GM12865 (cell line): ENCODE measurements at regions not wholly inside any gene's neighbourhood (a gene's known extent, or its start where the extent isn't known, plus 50 kb on each side); places are given as distances from the start of the nearest gene placed in this dataset.

Source experiments
- DNase-seq: peaks from one replicate; pipeline ENCODE4 v3.0.0; 2010; ENCODE audit warnings: low read depth
- H3K4me3 ChIP-seq: 2 replicates; pipeline ENCODE4 v1.5.1; 2011; ENCODE audit warnings: mild to moderate bottlenecking, low read depth, low read length, control low read depth
- TF ChIP-seq, protein P1 (sequence below): IDR thresholded peaks from 2 replicates; pipeline ENCODE4 v1.5.1; 2011; ENCODE audit warnings: low read length, control low read depth, low read depth, inconsistent platforms; ENCODE audit not compliant: insufficient read depth; ENCODE audit errors: missing control alignments

DNA sequence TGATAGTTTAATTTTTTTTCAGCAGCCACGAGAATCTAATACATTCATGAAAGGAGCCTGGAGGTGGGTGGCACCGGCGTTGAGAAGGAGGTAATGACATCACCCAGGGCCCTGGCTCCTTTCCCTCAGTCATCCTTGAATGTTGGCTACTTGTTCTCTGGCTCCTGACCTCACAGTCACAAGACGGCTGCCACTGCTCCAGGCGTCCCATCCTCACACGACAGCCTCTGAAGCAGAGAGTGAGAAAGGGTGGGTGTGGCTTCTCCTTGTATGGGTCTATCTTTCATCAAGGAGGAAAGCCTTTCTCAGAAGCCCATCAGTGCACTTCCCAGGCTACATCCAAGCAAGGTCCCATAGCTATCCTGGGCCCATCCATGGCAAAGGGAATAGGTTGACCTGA lies 207.6 kb upstream of the C14orf180 start:
- TF ChIP-seq, protein P1, sequence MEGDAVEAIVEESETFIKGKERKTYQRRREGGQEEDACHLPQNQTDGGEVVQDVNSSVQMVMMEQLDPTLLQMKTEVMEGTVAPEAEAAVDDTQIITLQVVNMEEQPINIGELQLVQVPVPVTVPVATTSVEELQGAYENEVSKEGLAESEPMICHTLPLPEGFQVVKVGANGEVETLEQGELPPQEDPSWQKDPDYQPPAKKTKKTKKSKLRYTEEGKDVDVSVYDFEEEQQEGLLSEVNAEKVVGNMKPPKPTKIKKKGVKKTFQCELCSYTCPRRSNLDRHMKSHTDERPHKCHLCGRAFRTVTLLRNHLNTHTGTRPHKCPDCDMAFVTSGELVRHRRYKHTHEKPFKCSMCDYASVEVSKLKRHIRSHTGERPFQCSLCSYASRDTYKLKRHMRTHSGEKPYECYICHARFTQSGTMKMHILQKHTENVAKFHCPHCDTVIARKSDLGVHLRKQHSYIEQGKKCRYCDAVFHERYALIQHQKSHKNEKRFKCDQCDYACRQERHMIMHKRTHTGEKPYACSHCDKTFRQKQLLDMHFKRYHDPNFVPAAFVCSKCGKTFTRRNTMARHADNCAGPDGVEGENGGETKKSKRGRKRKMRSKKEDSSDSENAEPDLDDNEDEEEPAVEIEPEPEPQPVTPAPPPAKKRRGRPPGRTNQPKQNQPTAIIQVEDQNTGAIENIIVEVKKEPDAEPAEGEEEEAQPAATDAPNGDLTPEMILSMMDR, result no peak
- no peak overlapping the region for H3K4me3 ChIP-seq
- DNase-seq, result no peak

DNA sequence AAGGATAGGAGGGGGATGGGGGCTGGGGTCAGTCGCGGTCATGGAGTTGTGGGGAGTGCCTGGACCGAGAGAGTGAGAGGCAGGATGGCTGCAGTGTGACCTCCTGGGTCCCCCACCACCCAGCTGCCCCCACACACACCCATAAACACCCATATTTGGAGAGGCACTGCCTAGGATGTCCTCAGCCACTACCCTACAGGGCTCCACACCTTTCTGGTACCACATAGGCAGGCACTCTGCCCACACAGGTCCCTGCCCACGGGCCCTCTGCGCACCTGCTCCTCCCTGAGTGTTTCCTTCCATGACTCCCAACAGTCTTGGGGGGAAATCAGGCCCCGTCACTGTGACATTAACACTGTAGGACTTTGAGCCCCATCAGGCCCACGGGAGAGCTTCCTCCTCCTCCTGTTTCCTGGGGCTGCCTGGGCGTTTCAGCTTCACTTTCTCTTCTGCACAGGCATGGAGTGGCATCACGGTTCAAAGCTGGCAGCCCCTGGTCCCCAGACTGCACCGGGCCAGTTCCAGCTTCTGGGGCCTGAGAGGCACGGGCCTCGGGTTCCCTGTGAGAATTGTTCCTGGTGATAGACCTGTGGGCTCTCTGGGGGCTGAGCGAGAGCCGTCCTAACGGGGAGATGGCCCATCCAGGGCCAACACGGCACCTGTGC lies 207.0 kb upstream of the C14orf180 start:
- H3K4me3 ChIP-seq, result no peak overlapping the region
- no peak for DNase-seq
- TF ChIP-seq, protein P1, result no peak

DNA sequence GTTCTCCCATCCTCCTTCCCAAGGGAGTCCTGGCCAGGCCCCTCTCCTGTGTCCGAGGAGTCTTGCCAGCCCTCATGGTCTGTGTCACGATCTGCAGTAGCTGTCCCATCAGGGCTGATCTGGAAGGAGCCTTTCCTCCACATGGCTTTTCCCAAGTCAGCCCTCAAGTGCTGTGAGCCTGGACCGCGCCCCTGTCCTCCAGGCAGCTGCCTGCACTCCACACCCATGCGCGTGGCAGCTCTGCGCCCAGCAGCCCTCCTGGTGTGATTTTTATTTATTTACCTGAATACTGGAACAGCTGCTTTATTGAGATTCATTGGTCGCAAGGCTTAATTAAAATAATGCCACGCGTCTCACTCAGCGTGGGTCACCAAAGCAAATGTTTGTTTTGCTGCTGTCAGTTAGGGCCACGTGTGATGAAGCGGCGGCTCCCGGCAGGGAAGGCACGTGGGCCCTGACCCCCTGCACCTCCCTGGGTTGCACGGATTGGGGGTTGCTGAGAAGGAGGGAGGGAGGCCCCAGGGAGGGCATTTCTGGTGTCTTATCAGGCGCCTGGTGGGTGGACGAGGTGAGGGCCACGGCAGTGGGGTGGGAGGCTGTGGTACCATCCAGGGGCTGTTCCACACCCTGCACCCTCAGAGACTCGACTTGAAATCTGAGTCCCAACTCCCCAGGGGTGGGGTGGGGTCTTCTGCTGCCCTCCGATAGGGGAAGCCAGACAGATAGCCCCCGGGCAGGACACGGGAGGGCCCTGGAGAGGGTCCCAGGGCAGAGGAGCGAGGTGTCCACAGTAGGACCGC lies 206.3 kb upstream of the C14orf180 start:
- TF ChIP-seq, protein P1, result no peak
- no peak for DNase-seq
- no peak overlapping the region for H3K4me3 ChIP-seq

DNA sequence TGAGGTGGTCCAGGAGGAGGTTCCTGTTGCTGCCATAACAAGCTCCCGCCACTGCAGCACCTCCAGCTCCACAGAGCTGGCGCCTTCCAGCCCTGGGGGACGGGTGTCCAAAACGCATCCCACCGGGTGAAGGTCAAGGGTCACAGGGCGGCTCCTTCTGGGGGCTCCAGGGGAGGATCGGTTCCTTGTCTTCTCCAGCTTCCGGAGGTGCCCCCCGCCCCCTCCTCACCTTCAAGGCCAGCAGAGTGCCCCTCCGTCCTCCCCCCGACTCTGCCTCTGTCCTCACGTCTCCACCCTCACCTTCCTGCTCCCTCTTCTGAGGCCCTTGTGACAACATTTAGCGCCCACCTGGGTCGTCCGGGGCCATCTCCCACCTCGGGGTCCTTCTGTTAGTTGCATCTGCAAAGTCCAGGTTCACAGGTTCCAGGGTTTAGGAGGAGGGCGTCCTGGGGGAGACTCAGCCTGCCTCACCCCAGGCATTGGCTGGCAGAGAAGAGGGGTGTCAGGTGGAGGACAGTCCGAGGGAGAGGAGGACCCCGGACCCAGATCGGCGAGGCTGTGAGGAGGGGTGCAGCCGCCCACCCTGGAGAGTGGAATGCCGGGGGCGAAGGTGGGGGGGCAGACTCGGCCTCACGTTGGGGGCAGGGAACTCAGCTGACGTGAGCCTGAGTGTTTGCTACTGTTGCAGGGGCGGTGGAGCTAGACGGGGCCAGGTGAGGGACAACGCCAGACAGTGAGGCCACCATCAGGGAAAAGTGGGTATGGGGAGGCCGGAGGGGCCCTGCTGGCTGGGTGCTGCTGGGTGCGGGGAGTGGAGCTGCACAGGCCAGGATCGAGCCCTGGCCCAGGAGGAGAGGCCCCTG lies 205.5 kb upstream of the C14orf180 start:
- TF ChIP-seq, protein P1, result no peak
- DNase-seq, result no peak

DNA sequence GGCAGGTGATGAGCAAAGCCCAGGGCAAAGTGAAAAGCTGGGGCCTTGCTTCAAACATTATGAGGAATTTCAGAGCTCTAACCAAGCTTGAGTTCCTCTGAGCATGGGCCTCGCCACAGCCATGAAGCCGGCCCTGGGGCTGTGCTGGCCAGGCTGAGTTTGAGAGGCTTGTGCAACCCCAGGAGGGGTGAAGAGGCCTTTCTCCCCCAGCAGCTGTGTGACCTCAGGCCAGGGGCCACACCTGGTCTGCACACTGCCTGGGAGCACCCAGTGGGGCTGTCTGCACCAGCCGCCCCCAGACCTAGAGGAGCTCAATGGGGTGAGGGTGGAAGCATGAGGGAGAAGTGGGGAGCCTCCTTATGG lies 204.9 kb upstream of the C14orf180 start:
- DNase-seq, result no peak
- no peak overlapping the region for H3K4me3 ChIP-seq
- TF ChIP-seq, protein P1, result no peak

More for the DNA sequence above, 205.5 kb upstream of the C14orf180 start:
- H3K4me3 ChIP-seq, result no peak overlapping the region

DNA sequence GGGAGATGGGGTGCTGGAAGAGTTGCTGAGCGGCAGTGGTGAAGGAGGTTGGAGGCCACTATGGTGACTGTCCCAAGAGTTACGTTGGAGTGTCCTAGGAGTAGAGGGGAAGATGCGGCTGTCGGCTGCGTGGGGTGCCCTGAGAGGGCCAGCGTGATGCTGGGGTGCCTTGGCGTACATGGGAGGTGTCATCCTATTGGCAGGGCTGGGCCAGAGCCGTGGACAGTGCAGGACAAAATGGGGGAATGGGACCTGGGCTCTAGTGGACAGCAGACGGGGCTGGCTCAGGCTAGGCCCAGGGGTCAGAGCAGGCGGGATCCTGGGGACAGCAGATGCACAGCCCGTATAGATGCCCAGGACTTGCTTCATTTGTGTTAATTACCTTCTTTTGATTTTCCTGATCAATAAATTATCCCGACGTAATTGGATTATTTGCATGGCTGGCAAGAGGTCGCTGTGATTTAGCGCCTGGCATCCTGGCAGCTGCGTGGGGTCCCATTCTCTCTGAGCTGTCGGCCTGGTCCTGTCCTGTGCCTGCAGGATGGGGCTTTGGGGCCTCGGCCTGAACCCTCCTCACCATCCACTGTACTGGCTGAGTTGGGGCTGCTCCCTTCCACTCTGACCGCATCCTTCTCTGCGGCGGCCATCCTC lies 203.9 kb upstream of the C14orf180 start:
- DNase-seq, result no peak
- TF ChIP-seq, protein P1, result no peak
- H3K4me3 ChIP-seq, result no peak overlapping the region
